GM12878 (cell line): ENCODE measurements at regions not wholly inside any gene's neighbourhood (a gene's known extent, or its start where the extent isn't known, plus 50 kb on each side); places are given as distances from the start of the nearest gene placed in this dataset.

ENCODE experiments used
- ATAC-seq: fragments of 200-7000 bp; cut with Tn5 transposase; 3 replicates; pipeline ENCODE4 v1.9.1; 2020; ENCODE audit warnings: mild to moderate bottlenecking, moderate library complexity
- BruUV-seq: library from RNA; stranded (reverse); fragments of 400-500 nt; replicated peaks from 2 replicates; lab custom pipeline; 2021; lab: Mats Ljungman, UMichigan
- CTCF ChIA-PET: fragments of 300-600 bp; sonication (Branson Sonifier 250); formaldehyde crosslinking; extraction: SDS; loops from one replicate; lab custom pipeline; 2021; ENCODE audit warnings: inconsistent platforms; lab: Yijun Ruan, JAX
- POLR2A ChIA-PET: fragments of 350-600 bp; formaldehyde crosslinking; extraction: SDS; loops from one replicate; lab custom pipeline; 2021; ENCODE audit warnings: inconsistent platforms; lab: Charles Lee
- RAD21 ChIA-PET: fragments of 300-600 bp; sonication (Branson Sonifier 250); formaldehyde crosslinking; loops from one replicate; lab custom pipeline; 2023; ENCODE audit warnings: antibody characterized with exemption; ENCODE audit not compliant: unreplicated experiment; lab: Charles Lee
- SMC1A ChIA-PET: fragments of 300-600 bp; sonication (Branson Sonifier 250); formaldehyde crosslinking; loops from one replicate; lab custom pipeline; 2023; ENCODE audit not compliant: unreplicated experiment, uncharacterized antibody; lab: Charles Lee
- DNase-seq: peaks from one replicate; pipeline ENCODE4 v3.0.0-alpha.2; 2011; ENCODE audit warnings: low read depth, low spot score
- FAIRE-seq: peaks from 3 replicates; lab custom pipeline; 2011; peaks lifted over from hg19 to GRCh38; lab: Jason Lieb, UNC
- H2AFZ ChIP-seq: 2 replicates; pipeline ENCODE4 v1.6.0; 2011; ENCODE audit warnings: low read depth, low read length, control low read depth; ENCODE audit not compliant: control insufficient read depth
- H3K27ac ChIP-seq: 2 replicates; pipeline ENCODE4 v1.5.1; 2011; ENCODE audit warnings: control low read depth; ENCODE audit not compliant: control insufficient read depth, insufficient read depth
- H3K27me3 ChIP-seq, 2 experiments: replicated peaks in 1 of 2; 2 replicates each; pipeline versions ENCODE4 v1.6.0 to v1.6.1; 2011; ENCODE audit warnings: low read length in 1 of 2; ENCODE audit not compliant: control insufficient read depth in 2 of 2, insufficient read depth in 2 of 2
- H3K36me3 ChIP-seq, 2 experiments: 2 replicates each; pipeline ENCODE4 v1.5.1; 2011; ENCODE audit warnings: low read length in 1 of 2; ENCODE audit not compliant: control insufficient read depth in 2 of 2, insufficient read depth in 2 of 2
- H3K4me1 ChIP-seq: 2 replicates; pipeline ENCODE4 v1.6.1; 2011; ENCODE audit warnings: mild to moderate bottlenecking, low read length, moderate library complexity, mixed read lengths; ENCODE audit not compliant: control insufficient read depth, insufficient read depth
- H3K4me2 ChIP-seq: 2 replicates; pipeline ENCODE4 v1.6.0; 2011; ENCODE audit warnings: control low read depth; ENCODE audit not compliant: control insufficient read depth, insufficient read depth
- H3K4me3 ChIP-seq: fragments of 200-600 bp; sonication (generic); 2 replicates; pipeline ENCODE4 v1.5.1; 2016
- H3K79me2 ChIP-seq: 2 replicates; pipeline ENCODE4 v1.6.0; 2011; ENCODE audit warnings: low read length; ENCODE audit not compliant: control insufficient read depth, insufficient read depth
- H3K9ac ChIP-seq: 2 replicates; pipeline ENCODE4 v1.8.0; 2011; ENCODE audit warnings: low read length, control low read depth, mixed read lengths; ENCODE audit not compliant: control insufficient read depth, insufficient read depth
- H3K9me3 ChIP-seq: replicated peaks from 3 replicates; pipeline ENCODE4 v1.5.1; 2011; ENCODE audit warnings: mild to moderate bottlenecking, low read length; ENCODE audit not compliant: control insufficient read depth, insufficient read depth
- H4K20me1 ChIP-seq: 2 replicates; pipeline ENCODE4 v1.6.0; 2011; ENCODE audit not compliant: control insufficient read depth, insufficient read depth
- BACH1 ChIP-seq: fragments of 450-650 bp; IDR thresholded peaks from 2 replicates; pipeline ENCODE4 v1.6.1; 2017; ENCODE audit warnings: mild to moderate bottlenecking, borderline replicate concordance
- CBX3 ChIP-seq: fragments of 200-600 bp; sonication (generic); IDR thresholded peaks from 2 replicates; pipeline ENCODE4 v1.6.1; 2016; ENCODE audit warnings: low read depth, borderline replicate concordance
- CEBPB ChIP-seq, 2 experiments: fragments of 150-350 bp in 1 of 2; IDR thresholded peaks; 2 replicates each; pipeline ENCODE4 v1.6.1; 2012 to 2014; ENCODE audit warnings: low read depth in 2 of 2, low read length in 2 of 2, borderline replicate concordance in 1 of 2, inconsistent platforms in 1 of 2
- CTCF ChIP-seq, 3 experiments: IDR thresholded peaks in 2 of 3; conservative IDR thresholded peaks in 1 of 3; 2 replicates each; pipeline ENCODE4 v1.5.1; 2011; ENCODE audit warnings: low read depth in 3 of 3, low read length in 3 of 3, mild to moderate bottlenecking in 3 of 3, control low read depth in 2 of 3, moderate library complexity in 2 of 3, inconsistent platforms in 1 of 3, mixed read lengths in 1 of 3; ENCODE audit not compliant: control insufficient read depth in 2 of 3, insufficient read depth in 1 of 3; ENCODE audit errors: extremely low read depth in 1 of 3
- EGR1 ChIP-seq, 2 experiments: IDR thresholded peaks; 1 replicate in 1 of 2; 2 replicates in 1 of 2; pipeline ENCODE4 v1.6.1; 2011 to 2012; ENCODE audit warnings: low read depth in 2 of 2, low read length in 2 of 2, borderline replicate concordance in 1 of 2, mild to moderate bottlenecking in 1 of 2, moderate library complexity in 1 of 2
- IKZF2 ChIP-seq, 2 experiments: fragments of 450-650 bp; IDR thresholded peaks; 2 replicates each; pipeline ENCODE4 v1.6.1; 2017; ENCODE audit warnings: mild to moderate bottlenecking in 2 of 2, moderate library complexity in 2 of 2
- MEF2A ChIP-seq: IDR thresholded peaks from 2 replicates; pipeline ENCODE4 v1.6.1; 2011; ENCODE audit warnings: low read depth, mild to moderate bottlenecking, low read length, moderate library complexity; ENCODE audit not compliant: insufficient read depth
- NFXL1 ChIP-seq: fragments of 450-650 bp; IDR thresholded peaks from 2 replicates; pipeline ENCODE4 v1.6.1; 2017; ENCODE audit warnings: antibody characterized with exemption, mild to moderate bottlenecking, borderline replicate concordance
- SP1 ChIP-seq: IDR thresholded peaks from one replicate; pipeline ENCODE4 v1.6.1; 2011; ENCODE audit warnings: low read depth, low read length
- SREBF1 ChIP-seq: IDR thresholded peaks from 2 replicates; pipeline ENCODE4 v1.6.1; 2012; ENCODE audit warnings: mild to moderate bottlenecking, low read length
- SREBF2 ChIP-seq: IDR thresholded peaks from 2 replicates; pipeline ENCODE4 v1.6.1; 2012; ENCODE audit warnings: mild to moderate bottlenecking, low read length
- SUPT20H ChIP-seq: IDR thresholded peaks from 2 replicates; pipeline ENCODE4 v1.6.1; 2011; ENCODE audit warnings: low read depth, mild to moderate bottlenecking, low read length, moderate library complexity, borderline replicate concordance; ENCODE audit not compliant: control insufficient read depth
- SUZ12 ChIP-seq: fragments of 200-600 bp; sonication (generic); IDR thresholded peaks from one replicate; pipeline ENCODE4 v1.6.1; 2018; ENCODE audit warnings: antibody characterized with exemption, mild to moderate bottlenecking; ENCODE audit not compliant: unreplicated experiment
- TARDBP ChIP-seq: IDR thresholded peaks from 2 replicates; pipeline ENCODE4 v1.6.1; 2016; ENCODE audit warnings: borderline replicate concordance
- TCF12 ChIP-seq: IDR thresholded peaks from 2 replicates; pipeline ENCODE4 v1.6.1; 2011; ENCODE audit warnings: low read depth, mild to moderate bottlenecking, low read length
- TCF7 ChIP-seq: IDR thresholded peaks from 2 replicates; pipeline ENCODE4 v1.6.1; 2014; ENCODE audit warnings: antibody characterized with exemption, borderline replicate concordance
- ZNF24 ChIP-seq: fragments of 450-650 bp; IDR thresholded peaks from 2 replicates; pipeline ENCODE4 v1.6.1; 2017; ENCODE audit warnings: antibody characterized with exemption, mild to moderate bottlenecking
- ZNF687 ChIP-seq: fragments of 450-650 bp; IDR thresholded peaks from 2 replicates; pipeline ENCODE4 v1.6.1; 2017; ENCODE audit warnings: mild to moderate bottlenecking, moderate library complexity
- WGBS: methylation state at CpG from one replicate; pipeline ENCODE4 v1.1.6; 2016; ENCODE audit warnings: low lambda C conversion rate; ENCODE audit not compliant: insufficient replicate concordance, insufficient coverage; ENCODE audit errors: missing lambda C conversion rate; 5-methylcytosine and 5-hydroxymethylcytosine counted together
- in situ Hi-C: fragments of 300-500 bp; cut with MboI; formaldehyde crosslinking; loops from 9 replicates; pipeline ENCODE4 v1.14.3; 2018; ENCODE audit warnings: mixed read lengths
- intact Hi-C: fragments of 100-400 bp; cut with micrococcal nuclease; formaldehyde crosslinking; loops from one replicate; pipeline ENCODE4 v1.14.2; 2022; ENCODE audit not compliant: unreplicated experiment
- TF ChIP-seq, protein P1 (sequence below): IDR thresholded peaks from 2 replicates; pipeline ENCODE4 v1.6.1; 2012; ENCODE audit warnings: low read depth, low read length, improper control_type of control experiment

GRCh38 chr5:143683459-143683858 lies 128.5 kb upstream of the HMHB1 start:
- no TSS peak for BruUV-seq
- Histone ChIP-seq H3K36me3 (no peaks in the 10 kb centered on the region), H3K4me3 (no peak overlapping the region), H4K20me1 (no peaks in the 10 kb centered on the region), H2AFZ (no peak overlapping the region), H3K9me3 (no peaks in the 10 kb centered on the region), H3K27me3 (no peaks in the 10 kb centered on the region), H3K27ac (no peak overlapping the region), H3K79me2 (no peaks in the 10 kb centered on the region), H3K9ac (no peak overlapping the region), H3K4me1 (no peaks in the 10 kb centered on the region), H3K4me2 (no peak overlapping the region)
- ChIA-PET RAD21 (interaction anchor here (1.2 to 1.6 kb wide), 2 partner anchors 8 to 279 kb away, joined by 3 to 4 read pairs; no protein-coding TSS in a partner anchor), CTCF (interaction anchor here (1.0 to 1.4 kb wide), 3 partner anchors 9 to 141 kb away, joined by 3 to 4 read pairs (median 3); no protein-coding TSS in a partner anchor), POLR2A (interaction anchor here (1.0 kb wide), 1 partner anchor 10 kb away, joined by 4 read pairs; no protein-coding TSS in a partner anchor), SMC1A (interaction anchor here (0.9 to 2.3 kb wide), 9 partner anchors 9 to 267 kb away, joined by 3 to 10 read pairs (median 4); no protein-coding TSS in a partner anchor)
- intact Hi-C loops: no loop called here
- ATAC-seq: no peak
- no peak for FAIRE-seq
- in situ Hi-C loops: no loop called here
- TF ChIP-seq, protein P1, sequence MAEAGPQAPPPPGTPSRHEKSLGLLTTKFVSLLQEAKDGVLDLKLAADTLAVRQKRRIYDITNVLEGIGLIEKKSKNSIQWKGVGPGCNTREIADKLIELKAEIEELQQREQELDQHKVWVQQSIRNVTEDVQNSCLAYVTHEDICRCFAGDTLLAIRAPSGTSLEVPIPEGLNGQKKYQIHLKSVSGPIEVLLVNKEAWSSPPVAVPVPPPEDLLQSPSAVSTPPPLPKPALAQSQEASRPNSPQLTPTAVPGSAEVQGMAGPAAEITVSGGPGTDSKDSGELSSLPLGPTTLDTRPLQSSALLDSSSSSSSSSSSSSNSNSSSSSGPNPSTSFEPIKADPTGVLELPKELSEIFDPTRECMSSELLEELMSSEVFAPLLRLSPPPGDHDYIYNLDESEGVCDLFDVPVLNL: no peak
- TF ChIP-seq EGR1 (IDR thresholded peaks at IDR 0.05; ENCODE audit: borderline replicate concordance in 1 of 2, low read depth in 2 of 2, low read length in 2 of 2) (no peak), TCF12 (no peak), SUZ12 (no peak), TCF7 (no peak), CBX3 (no peak), SP1 (no peak), SREBF2 (no peak), ZNF24 (no peak), ZNF687 (no peak), SREBF1 (no peak), CEBPB (IDR thresholded peaks at IDR 0.05; ENCODE audit: borderline replicate concordance in 1 of 2, low read depth in 2 of 2, low read length in 2 of 2) (no peak), CTCF (IDR thresholded peaks at IDR 0.05 in 2 of 3, conservative IDR thresholded peaks at IDR 0.05 in 1 of 3; ENCODE audit: control insufficient read depth in 2 of 3, extremely low read depth in 1 of 3, insufficient read depth in 1 of 3, low read depth in 3 of 3, low read length in 3 of 3) (no peak), SUPT20H (no peak), MEF2A (no peak), NFXL1 (no peak), BACH1 (no peak), IKZF2 (IDR thresholded peaks at IDR 0.05) (no peak), TARDBP (no peak)
- no peak for DNase-seq
- 100% methylated on average over 1 of the region's 1 CpG for WGBS
